Dermis microvascular lymphatic vessel endothelial cell (primary cell): ENCODE measurements at regions not wholly inside any gene's neighbourhood (a gene's known extent, or its start where the extent isn't known, plus 50 kb on each side); places are given as distances from the start of the nearest gene placed in this dataset.

ENCODE experiments used
- DNase-seq, 2 donors: peaks; one replicate each; pipeline versions ENCODE4 v3.0.0 to v3.0.0-alpha.2; 2010; ENCODE audit warnings: low read depth in 2 of 2

GRCh38 chr2:196248467-196249094, 77.2 kb upstream of the STK17B start:
- no peak for DNase-seq

- no peak for DNase-seq
Measured at GRCh38 chr2:196249171-196249570, 77.8 kb upstream of the STK17B start.

- DNase-seq, result no peak
Measured at GRCh38 chr2:196249860-196250259, 78.5 kb upstream of the STK17B start.

GRCh38 chr2:196251132-196251531, 79.8 kb upstream of the STK17B start:
- DNase-seq, result no peak

- DNase-seq, result no peak
Measured at GRCh38 chr2:196252408-196253115, 81.2 kb upstream of the STK17B start.

GRCh38 chr2:196253116-196253480, 81.7 kb upstream of the STK17B start:
- no peak for DNase-seq

- DNase-seq, result no peak
Measured at GRCh38 chr2:196256585-196256984, 85.2 kb upstream of the STK17B start.

GRCh38 chr2:196257086-196257485, 85.7 kb upstream of the STK17B start:
- no peak for DNase-seq

- no peak for DNase-seq
Measured at GRCh38 chr2:196258407-196258806, 87.0 kb upstream of the STK17B start.

GRCh38 chr2:196259507-196260481, 88.4 kb upstream of the STK17B start:
- DNase-seq, result peak in 1 of 2 donors; percentile 83

- DNase-seq, result no peak
Measured at GRCh38 chr2:196260546-196260945, 89.2 kb upstream of the STK17B start.

- DNase-seq, result no peak
Measured at GRCh38 chr2:196262606-196263005, 91.2 kb upstream of the STK17B start.

- peak in 1 of 2 donors; percentile 50 for DNase-seq
Measured at GRCh38 chr2:196263181-196263747, 91.9 kb upstream of the STK17B start.

GRCh38 chr2:196266351-196266750, 95.0 kb upstream of the STK17B start:
- no peak for DNase-seq

- DNase-seq, result peak; percentile 48 to 92
Measured at GRCh38 chr2:196266855-196267254, 95.5 kb upstream of the STK17B start.

GRCh38 chr2:196268025-196268424, 96.6 kb upstream of the STK17B start:
- peak in 1 of 2 donors; percentile 51 for DNase-seq

GRCh38 chr2:196268538-196269338, 97.4 kb upstream of the STK17B start:
- DNase-seq, result peak in 1 of 2 donors; percentile 25

GRCh38 chr2:196271795-196272194, 100.4 kb upstream of the STK17B start:
- DNase-seq, result no peak

- DNase-seq, result peak in 1 of 2 donors; percentile 80
Measured at GRCh38 chr2:196274387-196274809, 103.0 kb upstream of the STK17B start.

- DNase-seq, result peak in 1 of 2 donors; percentile 64
Measured at GRCh38 chr2:196275646-196276352, 104.4 kb upstream of the STK17B start.
